ENCODE measurements at regions not wholly inside any gene's neighbourhood (a gene's known extent, or its start where the extent isn't known, plus 50 kb on each side); places are given as distances from the start of the nearest gene placed in this dataset.

DNA sequence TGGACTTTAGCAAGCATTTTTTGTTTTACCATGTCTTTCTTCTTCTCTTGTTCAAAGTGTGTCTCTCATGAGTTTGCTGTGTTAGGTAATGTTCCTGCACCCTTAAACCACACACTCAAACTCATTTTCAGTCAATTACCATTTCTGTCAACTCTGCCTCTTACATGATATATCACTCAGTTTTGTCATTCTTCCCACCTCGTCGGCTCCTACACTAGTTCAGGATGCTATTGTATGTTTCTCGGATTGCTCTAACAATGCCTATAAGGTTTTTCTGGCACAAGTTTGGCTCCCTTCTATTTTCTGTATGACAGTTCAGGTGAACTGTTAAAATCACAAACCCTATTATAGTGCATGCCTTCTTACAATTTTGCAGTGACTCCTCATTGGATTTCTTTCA lies 260.8 kb upstream of the NAV3 start:
- DNase-seq: no peak

- DNase-seq: no peak
These were observed 270.0 kb upstream of the NAV3 start for GRCh38 chr12:77560714-77561113.

DNA sequence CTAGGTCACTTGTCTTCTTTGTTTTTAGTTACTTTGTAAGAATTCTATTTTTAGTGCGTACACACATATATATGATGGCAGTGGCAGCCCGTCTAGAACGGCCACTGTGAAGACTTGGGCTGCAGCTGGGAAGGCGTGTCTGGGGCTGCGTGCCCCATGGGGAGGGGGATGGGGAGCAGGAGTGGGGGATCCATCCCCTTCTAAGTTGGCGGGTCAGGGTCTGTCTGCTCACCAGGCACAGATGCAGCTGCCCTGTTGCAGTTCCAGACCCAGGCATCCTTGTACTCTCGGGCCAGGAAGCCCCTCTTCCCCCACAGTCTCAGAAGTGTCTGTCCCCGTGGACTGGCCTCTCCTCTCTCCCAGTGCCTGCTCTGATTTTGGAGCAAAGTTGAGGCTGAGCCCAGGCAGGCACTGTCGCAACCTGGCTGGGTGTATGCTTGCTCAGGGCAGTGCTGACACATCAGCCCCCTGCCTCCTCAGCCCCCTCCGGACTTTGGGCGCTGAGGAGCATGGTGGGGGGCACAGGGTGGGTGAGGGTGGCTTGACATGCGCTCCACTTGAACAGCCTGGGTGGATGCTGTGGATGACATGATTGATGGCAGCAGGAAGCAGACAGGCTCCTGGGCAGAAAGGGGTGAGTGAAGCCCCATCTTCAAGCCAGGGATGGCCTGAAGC lies 271.2 kb upstream of the NAV3 start:
- no peak for DNase-seq

DNA sequence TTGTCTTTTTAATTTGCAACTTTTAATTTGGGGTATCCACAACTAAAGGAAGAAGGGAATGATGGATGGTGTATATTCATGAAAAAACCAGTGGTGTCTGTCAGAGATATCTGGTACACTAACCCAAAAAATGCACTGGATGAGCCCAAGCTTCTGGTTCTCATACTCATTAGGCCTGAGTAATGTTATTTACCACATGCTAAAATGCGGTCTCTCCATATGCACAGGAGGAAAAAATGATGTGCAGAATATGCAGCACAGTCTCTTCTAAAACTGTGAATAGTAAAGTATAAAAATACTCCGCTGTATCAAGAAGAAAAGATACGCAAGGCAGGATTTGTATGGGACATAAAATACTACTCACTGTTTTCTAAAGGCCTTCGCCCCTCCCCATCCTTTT lies 275.6 kb upstream of the NAV3 start:
- no peak for DNase-seq

DNA sequence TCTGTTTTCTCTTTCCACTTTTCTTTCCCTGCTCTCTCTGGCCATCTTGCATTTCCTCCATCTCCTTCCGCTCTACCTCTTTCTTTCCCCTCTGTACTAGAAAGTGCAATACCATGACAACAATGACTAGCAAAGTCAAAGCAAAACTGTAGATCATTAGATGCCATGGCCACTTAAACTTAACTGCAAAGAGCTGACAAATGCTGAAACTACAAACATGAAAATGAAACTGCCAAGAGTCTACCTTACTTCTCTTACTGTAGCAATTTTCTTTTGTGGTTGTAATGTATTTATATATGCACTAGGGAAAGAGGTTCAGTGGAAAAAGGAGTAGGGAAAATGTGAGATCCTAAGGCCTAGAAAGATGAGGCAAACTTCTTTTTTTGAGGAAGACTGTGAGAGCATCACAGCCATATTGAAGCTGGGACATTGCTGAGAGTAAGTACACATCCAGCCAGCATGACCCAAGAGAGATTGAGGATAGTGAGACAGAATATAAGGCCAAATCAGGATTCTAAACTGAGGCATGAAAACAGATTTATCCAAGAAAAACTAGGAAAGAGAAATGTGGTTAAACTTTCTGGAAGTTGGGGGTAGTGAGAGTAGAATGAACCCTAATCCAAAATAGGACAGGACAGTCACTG lies 276.6 kb upstream of the NAV3 start:
- DNase-seq: no peak

DNA sequence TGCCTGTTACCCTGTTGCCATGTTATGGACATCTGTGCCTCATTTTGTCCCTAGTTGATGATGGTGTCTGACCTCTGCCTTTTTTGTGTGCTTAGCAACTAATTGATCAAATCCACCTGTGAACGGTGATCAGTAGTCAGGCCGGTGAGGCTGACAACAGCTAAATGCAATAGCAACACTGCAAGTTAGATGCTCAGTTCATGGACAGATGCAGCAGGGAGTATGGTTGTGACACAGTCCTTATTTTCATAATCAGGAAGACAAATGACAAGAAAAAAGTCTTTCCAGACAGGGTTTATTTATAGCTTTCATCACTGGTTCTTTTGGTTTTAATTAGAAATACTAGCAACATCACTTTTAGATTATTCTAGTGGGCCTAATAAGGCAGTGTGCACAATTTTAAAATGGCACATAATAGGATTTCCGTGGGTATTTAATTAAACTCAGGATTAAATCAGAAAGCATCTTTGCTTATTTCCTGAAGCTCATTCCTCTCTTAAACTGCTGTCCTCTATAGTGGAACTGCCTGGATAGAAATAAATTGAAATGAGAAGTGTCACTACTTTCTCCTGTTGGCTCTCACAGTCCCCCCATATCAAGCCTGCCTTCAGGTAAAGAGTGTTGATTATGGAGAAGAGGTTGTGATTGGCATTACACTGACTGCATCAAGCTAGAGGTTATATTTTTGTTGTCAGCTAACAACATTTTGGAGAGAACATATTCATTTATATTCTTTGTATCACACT lies 281.1 kb upstream of the NAV3 start:
- no peak for DNase-seq

GRCh38 chr12:77548797-77549196 lies 281.9 kb upstream of the NAV3 start:
- no peak for DNase-seq

- no peak for DNase-seq
These were observed 290.6 kb upstream of the NAV3 start for GRCh38 chr12:77540097-77540496.

DNA sequence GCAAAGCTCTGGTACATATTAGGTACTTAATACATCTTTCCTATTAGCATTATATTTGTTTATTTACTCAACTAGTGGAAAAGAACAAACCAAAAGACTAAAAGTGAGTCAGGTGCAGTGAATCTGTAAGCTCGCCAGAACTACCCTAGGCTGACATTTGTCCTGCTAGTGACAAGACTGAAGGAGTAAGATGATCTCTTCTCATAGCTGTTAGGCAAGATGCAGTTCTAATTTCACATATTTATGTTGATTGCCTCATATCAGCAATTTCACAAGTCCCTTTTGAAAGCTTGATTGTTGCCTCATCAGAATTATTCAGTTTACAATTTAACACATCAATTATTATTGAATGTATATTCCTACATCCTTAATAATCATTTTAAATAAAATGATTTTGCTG lies 293.0 kb upstream of the NAV3 start:
- no peak for DNase-seq

DNA sequence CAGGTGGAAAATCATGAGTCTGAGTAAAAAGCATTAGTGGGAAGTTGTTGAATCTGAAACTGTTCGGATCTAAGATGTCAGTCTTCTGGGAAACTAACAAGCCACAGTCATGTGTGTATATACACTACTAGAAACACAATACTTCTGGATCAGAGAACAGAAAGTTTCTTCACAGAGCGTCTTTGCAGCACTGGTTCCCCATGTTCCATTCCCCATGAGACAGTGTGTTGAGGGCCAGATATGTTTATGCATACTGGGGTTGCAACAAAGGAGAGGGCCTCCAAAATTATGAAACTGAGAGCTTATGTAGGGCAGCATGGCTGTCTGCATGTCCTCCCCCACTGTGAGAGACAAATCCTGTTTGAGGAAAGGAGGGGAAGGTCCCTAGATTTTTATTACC lies 295.0 kb upstream of the NAV3 start:
- DNase-seq: no peak

DNA sequence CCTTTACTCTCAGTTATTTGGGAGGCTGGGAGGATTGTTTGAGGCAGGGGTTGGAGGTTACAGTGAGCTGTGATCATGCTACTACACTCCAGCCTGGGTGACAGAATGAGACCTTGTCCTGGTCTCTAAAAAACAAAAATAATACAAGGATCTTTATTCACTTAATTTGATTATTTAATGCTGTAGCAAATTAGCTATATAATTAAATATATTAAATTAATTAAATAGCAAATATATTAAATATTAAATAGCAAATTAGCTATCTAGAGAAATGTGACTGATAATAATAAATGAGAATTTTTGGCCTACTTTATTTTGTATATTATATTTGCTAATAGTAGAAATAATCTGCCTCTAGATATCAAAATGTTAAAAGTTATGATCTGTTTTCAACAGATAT lies 298.8 kb upstream of the NAV3 start:
- no peak for DNase-seq

GRCh38 chr12:77522247-77522646 lies 308.4 kb upstream of the NAV3 start:
- no peak for DNase-seq

DNA sequence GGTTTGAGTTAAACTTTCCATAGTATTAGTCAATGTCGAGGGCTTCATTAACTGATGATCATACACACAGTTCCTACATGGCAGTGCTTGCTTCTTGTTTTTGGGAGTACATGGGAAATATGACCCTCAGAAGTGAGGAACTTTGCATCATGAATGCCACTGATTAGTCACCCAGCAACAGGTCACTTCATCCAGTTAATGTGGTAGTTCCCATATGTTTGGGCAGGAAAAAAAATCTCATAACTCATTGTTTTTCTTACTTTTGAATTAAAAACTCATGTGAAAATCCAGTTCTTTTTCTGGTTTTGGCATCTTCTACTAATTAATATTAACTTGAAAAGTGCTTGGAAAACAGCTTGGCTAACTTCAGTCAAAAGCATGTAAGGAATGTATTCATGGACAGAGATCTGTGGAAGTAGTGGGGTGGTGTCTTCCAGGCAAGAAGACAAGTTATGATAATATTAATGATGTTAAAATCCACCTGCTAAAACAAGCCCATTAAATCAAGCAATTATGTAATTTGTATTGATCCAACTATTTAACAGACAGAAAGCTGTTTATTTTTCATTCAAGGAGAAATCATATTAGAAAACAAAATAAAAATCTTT lies 309.1 kb upstream of the NAV3 start:
- no peak for DNase-seq

DNA sequence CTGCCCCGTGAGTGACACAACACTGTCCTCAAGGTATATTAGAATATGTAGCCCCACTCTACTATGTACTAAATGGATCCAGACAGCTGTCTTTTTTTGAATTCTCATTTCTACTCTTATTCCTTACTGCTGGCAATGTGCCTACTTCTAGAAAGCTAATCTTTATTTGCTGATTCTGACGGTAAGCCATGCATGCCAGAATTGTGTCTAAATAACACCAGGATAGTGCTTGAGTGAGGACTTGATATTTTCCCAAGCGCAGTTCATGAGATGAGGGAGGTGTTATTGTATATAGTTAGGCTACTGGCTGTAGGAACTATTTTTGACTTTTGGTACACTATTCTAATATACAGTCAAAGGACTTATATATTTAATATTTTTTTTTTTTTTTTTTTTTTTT lies 316.2 kb upstream of the NAV3 start:
- DNase-seq: no peak

DNA sequence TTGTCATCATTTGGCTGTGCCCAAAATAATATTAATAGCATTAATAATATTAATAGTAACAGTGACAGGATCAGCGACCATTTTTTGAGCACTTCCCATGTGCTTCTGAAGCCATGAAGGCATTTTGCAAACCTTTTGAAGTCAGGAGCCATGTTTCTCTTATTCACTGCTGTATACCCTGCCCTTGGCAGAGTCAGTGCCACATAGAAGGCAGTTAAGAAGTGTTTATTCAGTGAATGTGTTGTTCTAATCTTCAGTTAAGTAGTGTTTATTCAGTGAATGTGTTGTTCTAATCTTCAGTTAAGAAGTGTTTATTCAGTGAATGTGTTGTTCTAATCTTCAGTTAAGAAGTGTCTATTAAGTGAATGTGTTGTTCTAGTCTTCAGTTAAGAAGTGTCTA lies 319.7 kb upstream of the NAV3 start:
- DNase-seq: no peak

DNA sequence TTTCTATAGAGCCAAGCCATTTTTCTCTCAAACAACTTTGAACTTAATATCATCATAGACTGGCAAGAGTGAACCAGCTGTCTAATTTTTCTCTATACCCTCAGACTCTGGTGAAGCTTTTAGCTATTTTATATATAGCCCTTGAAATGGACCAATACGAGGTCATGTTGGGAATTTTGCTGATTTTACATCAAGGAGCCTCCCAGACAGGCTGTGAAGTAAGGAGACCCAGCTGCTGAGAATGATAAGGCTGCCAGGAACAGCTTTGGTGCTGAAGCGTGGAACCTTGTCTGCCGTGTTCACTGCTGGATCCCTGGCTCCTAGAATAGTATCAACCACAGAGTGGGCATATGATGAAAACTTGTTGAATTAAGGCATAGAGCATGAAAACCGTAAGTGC lies 326.2 kb upstream of the NAV3 start:
- no peak for DNase-seq

DNA sequence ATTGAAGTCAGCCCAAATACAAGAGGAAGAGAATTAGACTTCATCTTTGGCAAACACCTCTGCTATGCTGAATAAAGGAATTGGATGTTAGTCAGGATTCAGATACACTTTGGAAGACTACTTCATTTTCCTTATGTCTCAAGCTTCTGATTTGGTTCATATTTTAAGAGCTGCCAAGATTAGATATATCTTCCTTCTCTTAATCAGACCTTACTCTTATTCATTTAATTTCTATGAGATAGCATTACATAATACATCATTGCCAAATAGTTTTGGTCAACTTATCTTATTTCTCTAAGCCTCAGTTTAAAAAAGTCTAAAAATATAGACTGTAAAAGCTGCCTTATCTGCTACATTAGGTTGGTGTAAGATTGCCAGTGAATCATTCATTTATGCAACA lies 330.6 kb upstream of the NAV3 start:
- no peak for DNase-seq

DNA sequence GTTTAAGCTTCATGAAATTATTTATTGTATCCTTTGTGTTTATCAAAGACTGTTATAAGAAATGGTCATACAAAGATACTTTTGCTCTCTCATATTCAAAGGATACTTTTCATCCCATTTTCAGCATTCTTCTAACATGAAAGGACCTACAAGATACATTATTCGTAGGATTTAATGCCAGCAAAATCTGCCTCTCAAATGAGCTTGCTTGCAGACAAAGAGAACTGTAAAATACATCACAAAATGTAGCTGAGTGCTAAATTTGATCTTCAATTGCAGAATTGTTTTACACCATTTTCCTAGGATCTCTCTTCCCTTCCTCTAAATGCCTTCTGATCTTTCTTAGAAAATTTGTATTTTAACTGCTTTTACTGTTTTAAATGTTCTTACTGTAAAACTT lies 333.0 kb upstream of the NAV3 start:
- no peak for DNase-seq

DNA sequence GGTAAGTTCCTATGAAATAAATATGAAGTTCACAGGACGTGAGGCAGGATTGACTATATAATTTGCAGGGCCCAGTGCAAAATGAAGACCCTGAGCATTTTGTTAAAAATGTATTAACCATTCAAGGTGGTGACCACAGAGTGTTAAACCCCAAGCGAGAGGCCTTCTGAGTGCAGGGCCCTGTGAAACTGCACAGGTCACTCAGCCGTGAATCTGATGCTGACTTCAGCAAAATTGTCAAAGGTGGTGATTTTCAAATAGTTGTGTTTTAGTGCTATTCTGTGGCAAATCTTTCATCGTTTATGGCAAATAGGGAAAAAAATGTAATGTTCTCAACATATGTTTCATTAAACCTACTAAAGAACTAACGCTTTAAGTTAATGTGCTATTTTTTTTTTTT lies 334.0 kb upstream of the NAV3 start:
- no peak for DNase-seq

GRCh38 chr12:77494296-77494695 lies 336.4 kb upstream of the NAV3 start:
- no peak for DNase-seq

DNA sequence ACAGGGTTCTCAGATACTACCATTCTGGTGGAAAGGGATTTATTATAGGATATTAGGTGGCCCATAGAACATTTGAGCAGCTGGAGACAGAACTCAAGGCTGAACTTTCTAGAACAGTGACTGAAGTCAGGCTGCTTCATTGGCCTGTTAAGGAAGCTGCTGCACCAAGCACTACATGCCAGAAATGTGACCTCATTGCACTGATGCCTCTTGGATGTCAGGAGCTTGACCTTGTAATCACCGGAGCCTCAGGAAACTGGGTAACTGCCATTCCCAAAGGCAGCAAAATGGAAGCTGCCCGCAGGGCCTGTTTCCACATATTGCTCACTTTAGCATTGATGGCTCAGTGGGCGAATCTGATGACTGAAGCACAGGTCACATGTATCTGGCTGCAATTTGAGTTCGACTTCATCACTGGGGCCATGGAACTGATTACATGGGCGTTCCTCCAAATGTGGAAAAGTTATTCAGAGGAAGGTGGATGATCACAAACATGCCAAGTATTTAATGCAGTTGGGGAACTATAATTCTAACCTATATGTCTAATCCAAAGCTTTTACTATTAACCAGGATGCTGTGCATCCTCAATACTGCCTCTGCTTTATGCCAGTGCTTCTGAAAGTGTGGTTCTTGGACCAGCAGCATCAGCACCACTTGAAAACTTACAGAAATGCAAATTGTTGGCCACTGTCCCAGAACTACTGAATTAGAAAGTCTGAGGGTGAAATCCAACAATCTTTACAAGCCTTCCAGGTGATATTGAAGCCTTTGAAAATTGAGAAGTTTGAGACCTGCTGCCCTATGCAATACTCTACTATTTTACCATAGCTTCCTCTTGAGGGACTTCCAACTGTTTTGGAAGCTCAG lies 337.2 kb upstream of the NAV3 start:
- DNase-seq: no peak

DNA sequence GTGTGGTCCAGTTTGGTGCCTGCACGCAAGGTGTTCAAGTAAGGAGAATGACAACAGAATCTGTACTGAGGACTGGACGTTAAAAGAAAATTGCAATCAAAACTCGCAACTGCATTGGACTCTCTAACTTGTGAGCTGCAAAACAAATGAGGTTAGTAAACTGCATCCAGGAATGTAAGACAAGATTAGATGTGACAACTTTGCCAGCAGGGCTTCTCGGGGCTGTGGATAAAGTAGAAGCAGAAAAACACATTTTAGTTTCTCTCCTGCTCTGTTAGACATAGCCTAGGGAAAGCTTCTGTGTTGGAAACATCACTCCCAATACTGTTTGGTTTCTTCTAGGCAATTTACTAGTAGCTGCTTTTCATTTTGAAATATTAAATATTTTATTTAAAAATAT lies 338.2 kb upstream of the NAV3 start:
- DNase-seq: no peak

- DNase-seq: no peak
These were observed 341.2 kb upstream of the NAV3 start for GRCh38 chr12:77489331-77489970.
